SK-N-SH (cell line): ENCODE measurements at regions not wholly inside any gene's neighbourhood (a gene's known extent, or its start where the extent isn't known, plus 50 kb on each side); places are given as distances from the start of the nearest gene placed in this dataset.

ENCODE experiments used
- CTCF ChIA-PET: fragments of 300-600, 350-600 bp; formaldehyde crosslinking; extraction: SDS; loops from one replicate; lab custom pipeline; 2021; lab: Yijun Ruan, JAX
- POLR2A ChIA-PET: fragments of 350-600 bp; sonication (Branson Sonifier 250); formaldehyde crosslinking; extraction: SDS; loops from one replicate; lab custom pipeline; 2020; ENCODE audit warnings: antibody characterized with exemption, inconsistent platforms; lab: Yijun Ruan, JAX
- DNase-seq: peaks from one replicate; pipeline ENCODE4 v3.0.0; 2012
- H2AFZ ChIP-seq: fragments of 200-600 bp; sonication (generic); 2 replicates; pipeline ENCODE4 v1.8.1; 2016; ENCODE audit warnings: antibody characterized with exemption, mild to moderate bottlenecking, low read depth
- H3F3A ChIP-seq: fragments of 200-600 bp; sonication (generic); replicated peaks from 2 replicates; pipeline ENCODE3; 2016; ENCODE audit warnings: antibody characterized with exemption, mild to moderate bottlenecking; ENCODE audit not compliant: insufficient read depth
- H3K27ac ChIP-seq, 2 experiments: fragments of 200-500 bp in 1 of 2; fragments of 200-600 bp in 1 of 2; sonication (Bioruptor generic) in 1 of 2; sonication (generic), shearing (Covaris generic) in 1 of 2; 2 replicates each; pipeline versions ENCODE4 v1.5.1 to v1.6.1; 2014 to 2016; ENCODE audit warnings: low read depth in 2 of 2, inconsistent platforms in 1 of 2, low read length in 1 of 2, mild to moderate bottlenecking in 1 of 2, mixed read lengths in 1 of 2
- H3K27me3 ChIP-seq: fragments of 200-600 bp; sonication (generic), shearing (Covaris generic); 2 replicates; pipeline ENCODE4 v1.6.1; 2016; ENCODE audit warnings: mixed run types; ENCODE audit not compliant: insufficient read depth
- H3K36me3 ChIP-seq, 2 experiments: fragments of 200-500 bp in 1 of 2; fragments of 200-600 bp in 1 of 2; sonication (Bioruptor generic) in 1 of 2; sonication (generic) in 1 of 2; replicated peaks in 1 of 2; 2 replicates each; pipeline versions ENCODE3 to v1.5.1; 2014 to 2016; ENCODE audit warnings: low read length in 1 of 2, mild to moderate bottlenecking in 1 of 2; ENCODE audit not compliant: insufficient read depth in 2 of 2, control insufficient read depth in 1 of 2
- H3K4me1 ChIP-seq, 2 experiments: fragments of 200-500 bp in 1 of 2; fragments of 200-600 bp in 1 of 2; sonication (Bioruptor generic) in 1 of 2; sonication (generic), shearing (Covaris generic) in 1 of 2; 2 replicates each; pipeline versions ENCODE4 v1.5.1 to v1.6.1; 2014 to 2016; ENCODE audit warnings: low read depth in 1 of 2, low read length in 1 of 2, mixed run types in 1 of 2; ENCODE audit not compliant: insufficient read depth in 2 of 2, control insufficient read depth in 1 of 2
- H3K4me2 ChIP-seq: fragments of 200-600 bp; sonication (generic), shearing (Covaris generic); 2 replicates; pipeline ENCODE4 v1.6.1; 2017; ENCODE audit warnings: mixed run types
- H3K4me3 ChIP-seq, 2 experiments: fragments of 200-500 bp in 1 of 2; fragments of 200-600 bp in 1 of 2; sonication (Bioruptor generic) in 1 of 2; sonication (generic), shearing (Covaris generic) in 1 of 2; 2 replicates each; pipeline versions ENCODE4 v1.5.1 to v1.8.1; 2014 to 2016; ENCODE audit warnings: low read depth in 2 of 2, inconsistent platforms in 1 of 2, low read length in 1 of 2, mild to moderate bottlenecking in 1 of 2, mixed read lengths in 1 of 2, moderate library complexity in 1 of 2
- H3K79me2 ChIP-seq: fragments of 200-600 bp; sonication (generic); 2 replicates; pipeline ENCODE4 v1.8.1; 2017; ENCODE audit warnings: mild to moderate bottlenecking; ENCODE audit not compliant: insufficient read depth
- H3K9ac ChIP-seq: fragments of 200-600 bp; sonication (generic); 2 replicates; pipeline ENCODE4 v1.6.1; 2017; ENCODE audit warnings: mixed run types
- H3K9me2 ChIP-seq: fragments of 200-600 bp; sonication (generic); 2 replicates; pipeline ENCODE4 v1.6.1; 2017; ENCODE audit warnings: mixed run types
- H3K9me3 ChIP-seq: fragments of 200-600 bp; sonication (generic); 2 replicates; pipeline ENCODE4 v1.6.1; 2017; ENCODE audit warnings: mixed run types, mild to moderate bottlenecking, moderate library complexity
- H4K20me1 ChIP-seq: fragments of 200-600 bp; sonication (generic); 2 replicates; pipeline ENCODE4 v1.6.1; 2017; ENCODE audit warnings: mild to moderate bottlenecking, mixed run types; ENCODE audit not compliant: insufficient read depth
- ELF1 ChIP-seq: IDR thresholded peaks from 2 replicates; pipeline ENCODE4 v1.4.0; 2012
- FOXJ3 ChIP-seq: sonication (generic); formaldehyde crosslinking; IDR thresholded peaks from 2 replicates; pipeline ENCODE4 v1.5.1; 2020; ENCODE audit warnings: mild to moderate bottlenecking, missing genetic modification reagents
- GABPA ChIP-seq: IDR thresholded peaks from 2 replicates; pipeline ENCODE4 v1.4.0; 2012; ENCODE audit warnings: low read depth, mild to moderate bottlenecking
- NRF1 ChIP-seq: IDR thresholded peaks from 2 replicates; pipeline ENCODE4 v1.6.1; 2012; ENCODE audit warnings: low read depth, mild to moderate bottlenecking, low read length
- POLR2AphosphoS5 ChIP-seq: IDR thresholded peaks from 2 replicates; pipeline ENCODE4 v1.6.1; 2012; ENCODE audit warnings: low read depth, low read length
- RAD21 ChIP-seq: IDR thresholded peaks from 2 replicates; pipeline ENCODE4 v1.6.1; 2012; ENCODE audit warnings: mild to moderate bottlenecking, low read length
- RCOR1 ChIP-seq: fragments of 150-350 bp; IDR thresholded peaks from 2 replicates; pipeline ENCODE4 v1.6.1; 2017; ENCODE audit warnings: antibody characterized with exemption, low read length
- SIN3A ChIP-seq: IDR thresholded peaks from 2 replicates; pipeline ENCODE4 v1.6.1; 2012; ENCODE audit warnings: low read depth, mild to moderate bottlenecking, low read length, moderate library complexity, borderline replicate concordance
- SMC3 ChIP-seq: IDR thresholded peaks from 2 replicates; pipeline ENCODE4 v1.6.1; 2012; ENCODE audit warnings: low read depth, low read length, improper control_type of control experiment
- TCF12 ChIP-seq: IDR thresholded peaks from 2 replicates; pipeline ENCODE4 v1.4.0; 2012
- YY1 ChIP-seq: IDR thresholded peaks from 2 replicates; pipeline ENCODE4 v1.4.0; 2012; ENCODE audit warnings: low read depth, mild to moderate bottlenecking
- WGBS: methylation state at CpG from one replicate; pipeline ENCODE4 v1.1.6; 2017; ENCODE audit warnings: low lambda C conversion rate; 5-methylcytosine and 5-hydroxymethylcytosine counted together
- TF ChIP-seq, protein P1 (sequence below): IDR thresholded peaks from 2 replicates; pipeline ENCODE4 v1.6.1; 2012; ENCODE audit warnings: mild to moderate bottlenecking, low read depth, low read length, moderate library complexity
- TF ChIP-seq, protein P2 (sequence below): IDR thresholded peaks from 2 replicates; pipeline ENCODE4 v1.4.0; 2012; ENCODE audit warnings: low read depth, borderline replicate concordance
- TF ChIP-seq, protein P3 (sequence below): IDR thresholded peaks from 2 replicates; pipeline ENCODE4 v1.4.0; 2012; ENCODE audit warnings: low read depth

DNA sequence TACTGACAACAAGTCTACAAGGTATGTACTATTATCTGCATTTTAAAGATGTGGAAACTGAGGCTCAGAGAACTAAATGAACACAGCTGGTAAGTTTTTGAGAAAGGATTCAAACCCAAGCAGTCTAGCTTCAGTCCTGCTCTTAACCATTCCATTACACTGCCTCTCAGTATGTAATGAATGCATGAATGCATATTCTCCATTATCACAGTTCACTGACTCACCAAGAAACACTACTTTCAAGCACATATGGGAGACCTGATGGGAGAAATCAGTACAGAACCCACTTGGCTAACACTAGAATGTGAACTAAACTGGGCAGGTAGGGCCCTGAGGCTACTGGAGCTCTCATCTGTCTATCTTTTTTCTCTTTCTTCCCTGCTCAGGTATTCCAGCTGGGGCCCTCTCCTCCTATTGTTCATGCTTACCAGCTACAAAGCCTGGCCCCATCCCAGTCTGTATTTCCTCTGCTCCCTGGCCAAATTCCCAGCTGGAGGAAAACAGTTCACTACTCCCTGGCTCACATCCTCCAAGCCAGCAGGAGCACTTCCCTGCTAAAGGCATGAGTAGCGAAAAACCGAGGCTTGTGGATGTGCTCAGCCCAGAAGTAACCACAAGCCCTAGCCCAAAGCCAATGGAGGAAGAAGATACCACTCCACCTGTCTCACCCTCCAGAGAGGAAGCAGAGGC is 178.2 kb upstream of the ARHGEF9 start (continued):
- TF ChIP-seq YY1, result no peak
- TF ChIP-seq FOXJ3 (CRISPR knock-in tag), result no peak
- no peak for TF ChIP-seq NRF1
- no peak for TF ChIP-seq SMC3
- no peak for TF ChIP-seq GABPA

DNA sequence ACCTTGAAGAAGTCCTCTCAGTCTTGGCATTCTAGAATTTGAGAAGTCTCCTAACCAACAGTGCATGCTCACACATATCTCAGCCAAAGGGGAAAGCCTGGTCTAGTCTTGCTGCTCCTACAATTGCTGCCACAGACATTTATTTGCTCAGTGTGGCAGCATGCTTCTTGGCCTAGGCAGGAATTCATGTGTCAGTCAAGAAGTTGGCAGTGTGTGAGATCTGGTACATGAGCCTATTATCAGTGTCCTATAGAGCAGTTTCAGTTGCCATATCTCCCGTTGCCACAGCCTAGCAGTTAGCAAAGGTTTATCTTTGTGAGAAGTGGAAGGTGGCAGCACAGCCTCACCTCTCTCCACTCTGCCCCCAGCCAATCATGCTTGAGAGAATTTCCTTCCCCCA is 176.9 kb upstream of the ARHGEF9 start:
- no peaks in the 10 kb centered on the region for H3K79me2 ChIP-seq
- no peaks in the 10 kb centered on the region for H3K4me1 ChIP-seq
- 0% methylated on average over 1 of the region's 1 CpG for WGBS
- POLR2A ChIA-PET, result no interaction called here
- H3K27me3 ChIP-seq, result no peaks in the 10 kb centered on the region
- no peak overlapping the region for H3K9ac ChIP-seq
- no peak for DNase-seq
- TF ChIP-seq SIN3A (no peak), RCOR1 (no peak), ELF1 (no peak), RAD21 (no peak)
- TF ChIP-seq, all 33 proteins: peak for 0
- Histone ChIP-seq H3K9me2 (no peaks in the 10 kb centered on the region), H3F3A (no peaks in the 10 kb centered on the region), H3K9me3 (no peaks in the 10 kb centered on the region), H3K27ac (no peak overlapping the region), H4K20me1 (no peaks in the 10 kb centered on the region), H3K4me3 (no peak overlapping the region), H2AFZ (no peak overlapping the region), H3K4me2 (no peak overlapping the region), H3K36me3 (no peaks in the 10 kb centered on the region)
- CTCF ChIA-PET, result no interaction called here

- no peak for TF ChIP-seq POLR2AphosphoS5
- TF ChIP-seq, protein P1, sequence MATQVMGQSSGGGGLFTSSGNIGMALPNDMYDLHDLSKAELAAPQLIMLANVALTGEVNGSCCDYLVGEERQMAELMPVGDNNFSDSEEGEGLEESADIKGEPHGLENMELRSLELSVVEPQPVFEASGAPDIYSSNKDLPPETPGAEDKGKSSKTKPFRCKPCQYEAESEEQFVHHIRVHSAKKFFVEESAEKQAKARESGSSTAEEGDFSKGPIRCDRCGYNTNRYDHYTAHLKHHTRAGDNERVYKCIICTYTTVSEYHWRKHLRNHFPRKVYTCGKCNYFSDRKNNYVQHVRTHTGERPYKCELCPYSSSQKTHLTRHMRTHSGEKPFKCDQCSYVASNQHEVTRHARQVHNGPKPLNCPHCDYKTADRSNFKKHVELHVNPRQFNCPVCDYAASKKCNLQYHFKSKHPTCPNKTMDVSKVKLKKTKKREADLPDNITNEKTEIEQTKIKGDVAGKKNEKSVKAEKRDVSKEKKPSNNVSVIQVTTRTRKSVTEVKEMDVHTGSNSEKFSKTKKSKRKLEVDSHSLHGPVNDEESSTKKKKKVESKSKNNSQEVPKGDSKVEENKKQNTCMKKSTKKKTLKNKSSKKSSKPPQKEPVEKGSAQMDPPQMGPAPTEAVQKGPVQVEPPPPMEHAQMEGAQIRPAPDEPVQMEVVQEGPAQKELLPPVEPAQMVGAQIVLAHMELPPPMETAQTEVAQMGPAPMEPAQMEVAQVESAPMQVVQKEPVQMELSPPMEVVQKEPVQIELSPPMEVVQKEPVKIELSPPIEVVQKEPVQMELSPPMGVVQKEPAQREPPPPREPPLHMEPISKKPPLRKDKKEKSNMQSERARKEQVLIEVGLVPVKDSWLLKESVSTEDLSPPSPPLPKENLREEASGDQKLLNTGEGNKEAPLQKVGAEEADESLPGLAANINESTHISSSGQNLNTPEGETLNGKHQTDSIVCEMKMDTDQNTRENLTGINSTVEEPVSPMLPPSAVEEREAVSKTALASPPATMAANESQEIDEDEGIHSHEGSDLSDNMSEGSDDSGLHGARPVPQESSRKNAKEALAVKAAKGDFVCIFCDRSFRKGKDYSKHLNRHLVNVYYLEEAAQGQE, result no peak
- TF ChIP-seq, protein P2, sequence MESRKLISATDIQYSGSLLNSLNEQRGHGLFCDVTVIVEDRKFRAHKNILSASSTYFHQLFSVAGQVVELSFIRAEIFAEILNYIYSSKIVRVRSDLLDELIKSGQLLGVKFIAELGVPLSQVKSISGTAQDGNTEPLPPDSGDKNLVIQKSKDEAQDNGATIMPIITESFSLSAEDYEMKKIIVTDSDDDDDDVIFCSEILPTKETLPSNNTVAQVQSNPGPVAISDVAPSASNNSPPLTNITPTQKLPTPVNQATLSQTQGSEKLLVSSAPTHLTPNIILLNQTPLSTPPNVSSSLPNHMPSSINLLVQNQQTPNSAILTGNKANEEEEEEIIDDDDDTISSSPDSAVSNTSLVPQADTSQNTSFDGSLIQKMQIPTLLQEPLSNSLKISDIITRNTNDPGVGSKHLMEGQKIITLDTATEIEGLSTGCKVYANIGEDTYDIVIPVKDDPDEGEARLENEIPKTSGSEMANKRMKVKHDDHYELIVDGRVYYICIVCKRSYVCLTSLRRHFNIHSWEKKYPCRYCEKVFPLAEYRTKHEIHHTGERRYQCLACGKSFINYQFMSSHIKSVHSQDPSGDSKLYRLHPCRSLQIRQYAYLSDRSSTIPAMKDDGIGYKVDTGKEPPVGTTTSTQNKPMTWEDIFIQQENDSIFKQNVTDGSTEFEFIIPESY, result no peak
- no peak for TF ChIP-seq TCF12
- TF ChIP-seq, protein P3, sequence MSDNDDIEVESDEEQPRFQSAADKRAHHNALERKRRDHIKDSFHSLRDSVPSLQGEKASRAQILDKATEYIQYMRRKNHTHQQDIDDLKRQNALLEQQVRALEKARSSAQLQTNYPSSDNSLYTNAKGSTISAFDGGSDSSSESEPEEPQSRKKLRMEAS, result no peak
- TF ChIP-seq SIN3A, result no peak
- H3K79me2 ChIP-seq, result no peaks in the 10 kb centered on the region
- no peaks in the 10 kb centered on the region for H3K9me3 ChIP-seq
- no peak overlapping the region for H2AFZ ChIP-seq
- no peaks in the 10 kb centered on the region for H3K4me1 ChIP-seq
- H3K9me2 ChIP-seq, result no peaks in the 10 kb centered on the region
- POLR2A ChIA-PET, result no interaction called here
- H3F3A ChIP-seq, result no peaks in the 10 kb centered on the region
- H4K20me1 ChIP-seq, result no peaks in the 10 kb centered on the region
- CTCF ChIA-PET, result no interaction called here
- no peak for DNase-seq
- H3K9ac ChIP-seq, result no peak overlapping the region
- no peak overlapping the region for H3K27ac ChIP-seq
- no peak overlapping the region for H3K4me3 ChIP-seq
- H3K27me3 ChIP-seq, result no peaks in the 10 kb centered on the region
- no peak overlapping the region for H3K4me2 ChIP-seq
- no peaks in the 10 kb centered on the region for H3K36me3 ChIP-seq
Measured at GRCh38 chrX:63959975-63960374, 175.0 kb upstream of the ARHGEF9 start.
